K562 (cell line): ENCODE measurements at regions not wholly inside any gene's neighbourhood (a gene's known extent, or its start where the extent isn't known, plus 50 kb on each side); places are given as distances from the start of the nearest gene placed in this dataset.

Experiments used
- ATAC-seq: fragments of 200-7000 bp; cut with Tn5 transposase; 3 replicates; pipeline ENCODE4 v1.9.1; 2020; ENCODE audit warnings: moderate library complexity
- BruUV-seq: library from RNA; stranded (reverse); fragments of 400-500 nt; replicated peaks from 2 replicates; lab custom pipeline; 2021; lab: Mats Ljungman, UMichigan
- CTCF ChIA-PET: fragments of 300-600 bp; formaldehyde crosslinking; extraction: SDS; loops from one replicate; lab custom pipeline; 2021; ENCODE audit warnings: low intra/inter-chr PET ratio; lab: Yijun Ruan, JAX
- POLR2A ChIA-PET: fragments of 300-600, 350-650 bp; sonication (Branson Sonifier 250); formaldehyde crosslinking; extraction: SDS; loops from one replicate; lab custom pipeline; 2021; ENCODE audit warnings: antibody characterized with exemption, inconsistent platforms; lab: Yijun Ruan, JAX
- DNase-seq, 4 experiments: peaks; one replicate each; pipeline versions ENCODE4 v3.0.0 to v3.0.0-alpha.2; 2011 to 2018; ENCODE audit warnings: low spot score in 3 of 4, mixed read lengths in 3 of 4; ENCODE audit errors: extremely low read depth in 1 of 4
- FAIRE-seq: peaks from 2 replicates; lab custom pipeline; 2011; peaks lifted over from hg19 to GRCh38; lab: Jason Lieb, UNC
- H2AFZ ChIP-seq: 2 replicates; pipeline ENCODE4 v1.6.0; 2011; ENCODE audit warnings: low read depth, low read length, control low read depth, inconsistent platforms
- H3K27ac ChIP-seq: fragments of 200-600 bp; 3 replicates; pipeline ENCODE4 v1.8.0; 2011; ENCODE audit warnings: low read depth, mild to moderate bottlenecking, control low read depth, inconsistent platforms, low read length, moderate library complexity, mixed read lengths; ENCODE audit errors: extremely low read depth
- H3K27me3 ChIP-seq, 2 experiments: fragments of 300-600 bp in 1 of 2; 2 replicates in 1 of 2; 3 replicates in 1 of 2; pipeline versions ENCODE4 v1.6.0 to v1.8.0; 2011; ENCODE audit warnings: inconsistent platforms in 2 of 2, low read length in 2 of 2, mild to moderate bottlenecking in 1 of 2, mixed read lengths in 1 of 2, moderate library complexity in 1 of 2; ENCODE audit not compliant: control insufficient read depth in 2 of 2, insufficient read depth in 2 of 2
- H3K36me3 ChIP-seq: fragments of 300-600 bp; 3 replicates; pipeline ENCODE4 v1.8.0; 2011; ENCODE audit warnings: mild to moderate bottlenecking, low read length, inconsistent platforms; ENCODE audit not compliant: control insufficient read depth, insufficient read depth
- H3K4me1 ChIP-seq, 2 experiments: fragments of 200-600 bp in 1 of 2; replicated peaks in 1 of 2; 2 replicates in 1 of 2; 3 replicates in 1 of 2; pipeline versions ENCODE4 v1.5.1 to v1.8.0; 2011; ENCODE audit warnings: inconsistent platforms in 2 of 2, low read length in 2 of 2, mild to moderate bottlenecking in 1 of 2, mixed read lengths in 1 of 2, moderate library complexity in 1 of 2; ENCODE audit not compliant: control insufficient read depth in 2 of 2, insufficient read depth in 2 of 2
- H3K4me2 ChIP-seq: 2 replicates; pipeline ENCODE4 v1.6.1; 2011; ENCODE audit warnings: low read length, control low read depth, inconsistent platforms, mixed read lengths; ENCODE audit not compliant: insufficient read depth
- H3K4me3 ChIP-seq: fragments of 200-600 bp; sonication (generic), shearing (Covaris generic); 2 replicates; pipeline ENCODE4 v1.5.1; 2016; ENCODE audit warnings: control low read depth, inconsistent platforms
- H3K79me2 ChIP-seq: fragments of 200-600 bp; 3 replicates; pipeline ENCODE4 v1.8.0; 2011; ENCODE audit warnings: low read length, inconsistent platforms; ENCODE audit not compliant: control insufficient read depth, insufficient read depth
- H3K9ac ChIP-seq, 2 experiments: 2 replicates each; pipeline versions ENCODE4 v1.6.0 to v1.6.1; 2011; ENCODE audit warnings: low read depth in 2 of 2, low read length in 2 of 2, control low read depth in 1 of 2, inconsistent platforms in 1 of 2, mild to moderate bottlenecking in 1 of 2, mixed read lengths in 1 of 2; ENCODE audit not compliant: insufficient read depth in 1 of 2
- H3K9me1 ChIP-seq: one replicate; pipeline ENCODE4 v1.6.0; 2011; ENCODE audit warnings: inconsistent platforms, mild to moderate bottlenecking, low read length, moderate library complexity; ENCODE audit not compliant: control insufficient read depth, insufficient read depth
- H3K9me3 ChIP-seq: replicated peaks from 2 replicates; pipeline ENCODE4 v1.5.1; 2011; ENCODE audit warnings: low read depth, low read length, inconsistent platforms; ENCODE audit not compliant: control insufficient read depth, insufficient read depth
- H4K20me1 ChIP-seq: replicated peaks from 2 replicates; pipeline ENCODE4 v1.6.1; 2011; ENCODE audit warnings: low read length, inconsistent platforms, mixed read lengths; ENCODE audit not compliant: control insufficient read depth, insufficient read depth
- CTCFL ChIP-seq: IDR thresholded peaks from 2 replicates; pipeline ENCODE4 v1.6.1; 2011; ENCODE audit warnings: borderline replicate concordance, low read depth, mild to moderate bottlenecking, moderate library complexity, low read length; ENCODE audit not compliant: insufficient read depth, poor library complexity, severe bottlenecking
- ELK1 ChIP-seq: sonication (generic); formaldehyde crosslinking; IDR thresholded peaks from 2 replicates; pipeline ENCODE4 v1.8.1; 2022; ENCODE audit warnings: missing genetic modification reagents
- ETV6 ChIP-seq, 3 experiments: fragments of 150-350 bp in 1 of 3; sonication (generic) in 1 of 3; formaldehyde crosslinking in 1 of 3; IDR thresholded peaks; 2 replicates each; pipeline versions ENCODE4 v1.6.1 to v1.8.0; 2014 to 2022; ENCODE audit warnings: borderline replicate concordance in 2 of 3, low read depth in 2 of 3, antibody characterized with exemption in 1 of 3, low read length in 1 of 3, mild to moderate bottlenecking in 1 of 3, missing genetic modification reagents in 1 of 3
- GATA2 ChIP-seq: sonication (generic); formaldehyde crosslinking; IDR thresholded peaks from 2 replicates; pipeline ENCODE4 v1.4.0; 2020; ENCODE audit warnings: mild to moderate bottlenecking, missing genetic modification reagents
- HEY1 ChIP-seq: fragments of 250-450 bp; sonication (Bioruptor Pico); IDR thresholded peaks from 2 replicates; pipeline ENCODE4 v1.5.0; 2020; ENCODE audit warnings: mild to moderate bottlenecking, moderate library complexity, borderline replicate concordance
- HLTF ChIP-seq: fragments of 450-650 bp; IDR thresholded peaks from 2 replicates; pipeline ENCODE4 v1.6.1; 2016
- HMGXB4 ChIP-seq: sonication (generic); formaldehyde crosslinking; IDR thresholded peaks from 2 replicates; pipeline ENCODE4 v1.8.1; 2023; ENCODE audit warnings: mild to moderate bottlenecking, missing genetic modification reagents
- NCOA4 ChIP-seq: fragments of 450-650 bp; IDR thresholded peaks from 2 replicates; pipeline ENCODE4 v1.6.1; 2018; ENCODE audit warnings: mild to moderate bottlenecking; ENCODE audit not compliant: partially characterized antibody
- SMARCC2 ChIP-seq: fragments of 450-650 bp; IDR thresholded peaks from 2 replicates; pipeline ENCODE4 v1.6.1; 2017; ENCODE audit warnings: antibody characterized with exemption, moderate library complexity, mild to moderate bottlenecking, low read depth
- WGBS: fragments of 100-300 bp; shearing (Covaris generic); methylation state at CpG from one replicate; pipeline ENCODE4 v1.1.6; 2016; ENCODE audit warnings: low coverage, mixed read lengths; ENCODE audit not compliant: insufficient coverage; ENCODE audit errors: missing lambda C conversion rate; 5-methylcytosine and 5-hydroxymethylcytosine counted together
- in situ Hi-C: fragments of 300-500 bp; cut with MboI; formaldehyde crosslinking; loops from 4 replicates; pipeline ENCODE4 v1.15.0; 2018; ENCODE audit warnings: inconsistent platforms, mixed read lengths
- intact Hi-C: fragments of 100-400 bp; cut with micrococcal nuclease; formaldehyde crosslinking; loops from 2 replicates; pipeline ENCODE4 v1.14.2; 2022
- TF ChIP-seq, protein P1 (sequence below), 2 experiments: fragments of 150-350 bp in 1 of 2; IDR thresholded peaks; 2 replicates each; pipeline ENCODE4 v1.6.1; 2012 to 2016; ENCODE audit warnings: low read depth in 2 of 2, low read length in 2 of 2, mild to moderate bottlenecking in 1 of 2, moderate library complexity in 1 of 2
- TF ChIP-seq, protein P2 (sequence below): fragments of 250-450 bp; sonication (Bioruptor Pico); IDR thresholded peaks from 2 replicates; pipeline ENCODE4 v1.8.0; 2022; ENCODE audit warnings: moderate library complexity, mild to moderate bottlenecking, inconsistent platforms

- TF ChIP-seq, protein P1, sequence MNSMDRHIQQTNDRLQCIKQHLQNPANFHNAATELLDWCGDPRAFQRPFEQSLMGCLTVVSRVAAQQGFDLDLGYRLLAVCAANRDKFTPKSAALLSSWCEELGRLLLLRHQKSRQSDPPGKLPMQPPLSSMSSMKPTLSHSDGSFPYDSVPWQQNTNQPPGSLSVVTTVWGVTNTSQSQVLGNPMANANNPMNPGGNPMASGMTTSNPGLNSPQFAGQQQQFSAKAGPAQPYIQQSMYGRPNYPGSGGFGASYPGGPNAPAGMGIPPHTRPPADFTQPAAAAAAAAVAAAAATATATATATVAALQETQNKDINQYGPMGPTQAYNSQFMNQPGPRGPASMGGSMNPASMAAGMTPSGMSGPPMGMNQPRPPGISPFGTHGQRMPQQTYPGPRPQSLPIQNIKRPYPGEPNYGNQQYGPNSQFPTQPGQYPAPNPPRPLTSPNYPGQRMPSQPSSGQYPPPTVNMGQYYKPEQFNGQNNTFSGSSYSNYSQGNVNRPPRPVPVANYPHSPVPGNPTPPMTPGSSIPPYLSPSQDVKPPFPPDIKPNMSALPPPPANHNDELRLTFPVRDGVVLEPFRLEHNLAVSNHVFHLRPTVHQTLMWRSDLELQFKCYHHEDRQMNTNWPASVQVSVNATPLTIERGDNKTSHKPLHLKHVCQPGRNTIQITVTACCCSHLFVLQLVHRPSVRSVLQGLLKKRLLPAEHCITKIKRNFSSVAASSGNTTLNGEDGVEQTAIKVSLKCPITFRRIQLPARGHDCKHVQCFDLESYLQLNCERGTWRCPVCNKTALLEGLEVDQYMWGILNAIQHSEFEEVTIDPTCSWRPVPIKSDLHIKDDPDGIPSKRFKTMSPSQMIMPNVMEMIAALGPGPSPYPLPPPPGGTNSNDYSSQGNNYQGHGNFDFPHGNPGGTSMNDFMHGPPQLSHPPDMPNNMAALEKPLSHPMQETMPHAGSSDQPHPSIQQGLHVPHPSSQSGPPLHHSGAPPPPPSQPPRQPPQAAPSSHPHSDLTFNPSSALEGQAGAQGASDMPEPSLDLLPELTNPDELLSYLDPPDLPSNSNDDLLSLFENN (IDR thresholded peaks at IDR 0.05; ENCODE audit: low read depth in 2 of 2, low read length in 2 of 2): no peak
- TF ChIP-seq ETV6 (IDR thresholded peaks at IDR 0.05; ENCODE audit: borderline replicate concordance in 1 of 2, low read depth in 2 of 2, low read length in 1 of 2): no peak
- TF ChIP-seq ETV6 (CRISPR knock-in tag; IDR thresholded peaks at IDR 0.05; ENCODE audit: borderline replicate concordance): no peak
- no peak for TF ChIP-seq CTCFL
These were observed 453.1 kb downstream of the TMEM121 start (continued) for GRCh38 chr14:105979446-105979845.

DNA sequence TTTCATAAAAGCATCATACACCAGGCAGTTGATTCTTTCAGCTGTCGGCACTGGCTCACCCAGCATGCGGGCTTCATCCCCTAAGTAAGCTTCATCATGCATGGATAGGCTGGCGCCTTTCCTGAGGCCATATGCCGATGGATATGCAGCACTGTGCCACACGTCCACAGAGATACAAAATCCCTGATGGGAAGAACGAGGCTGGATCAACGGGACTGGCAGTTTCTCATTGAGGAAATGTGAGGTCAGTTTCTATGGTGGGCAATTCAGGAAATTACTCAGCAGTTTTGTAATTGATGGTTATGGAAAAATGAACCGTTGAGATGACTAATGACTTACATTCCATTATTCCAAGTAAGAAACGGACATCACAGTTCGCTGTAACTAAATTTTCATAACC lies 453.8 kb downstream of the TMEM121 start:
- no peak for ATAC-seq
- ChIA-PET CTCF (no interaction called here), POLR2A (no interaction called here)
- no peak overlapping the region for H3K9ac ChIP-seq
- in situ Hi-C loops (no loop called here), intact Hi-C loops (no loop called here)
- H3K4me2 ChIP-seq: no peak overlapping the region
- H3K4me3 ChIP-seq: no peak overlapping the region
- no TSS peak for BruUV-seq
- no peak overlapping the region for H2AFZ ChIP-seq
- H3K27ac ChIP-seq: no peak overlapping the region
- H3K9me1 ChIP-seq: no peaks in the 10 kb centered on the region
- H3K36me3 ChIP-seq: no peaks in the 10 kb centered on the region
- no peaks in the 10 kb centered on the region for H4K20me1 ChIP-seq
- no peak for FAIRE-seq
- H3K27me3 ChIP-seq: peaks cover 2 to 5% of the 10 kb centered on the region in 2 experiments; a peak in 2 of 5 replicates
- WGBS: 1% methylated on average over 10 of the region's 10 CpGs
- DNase-seq: no peak
- no peaks in the 10 kb centered on the region for H3K79me2 ChIP-seq
- no peaks in the 10 kb centered on the region for H3K9me3 ChIP-seq
- no peaks in the 10 kb centered on the region for H3K4me1 ChIP-seq
- TF ChIP-seq HLTF (no peak), GATA2 (no peak), HMGXB4 (CRISPR knock-in tag) (no peak), NCOA4 (no peak), SMARCC2 (no peak), HEY1 (CRISPR knock-in tag) (no peak), ELK1 (CRISPR knock-in tag) (no peak)
- TF ChIP-seq, protein P2, sequence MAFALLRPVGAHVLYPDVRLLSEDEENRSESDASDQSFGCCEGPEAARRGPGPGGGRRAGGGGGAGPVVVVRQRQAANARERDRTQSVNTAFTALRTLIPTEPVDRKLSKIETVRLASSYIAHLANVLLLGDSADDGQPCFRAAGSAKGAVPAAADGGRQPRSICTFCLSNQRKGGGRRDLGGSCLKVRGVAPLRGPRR (CRISPR knock-in tag): no peak
